ENCODE measurements at regions not wholly inside any gene's neighbourhood (a gene's known extent, or its start where the extent isn't known, plus 50 kb on each side); places are given as distances from the start of the nearest gene placed in this dataset.

- H3K23me2 ChIP-seq (ENCODE audit: insufficient read length, low read depth, low read length, poor library complexity, severe bottlenecking) = no peaks in the 10 kb centered on the region
- no peak overlapping the region for H2BK15ac ChIP-seq (ENCODE audit: low read depth, low read length)
- no peak overlapping the region for H2BK20ac ChIP-seq (ENCODE audit: low read depth, low read length, poor library complexity, severe bottlenecking)
- TF ChIP-seq CTCF (conservative IDR thresholded peaks at IDR 0.05) = no peak
- no peak overlapping the region for H3K4ac ChIP-seq (ENCODE audit: low read depth, low read length)
- H3K27ac Mint-ChIP-seq = no peak overlapping the region
- no peak overlapping the region for H2AK5ac ChIP-seq (ENCODE audit: insufficient read length, low read length)
- no peak overlapping the region for H3K4me2 ChIP-seq (ENCODE audit: insufficient read depth, insufficient read length, low read length)
- H3K36me3 Mint-ChIP-seq (ENCODE audit: insufficient read depth in 1 of 3, low read depth in 3 of 3) = no peaks in the 10 kb centered on the region
- H2BK12ac ChIP-seq (ENCODE audit: insufficient read length, low read depth, low read length) = no peak overlapping the region
- H3K18ac ChIP-seq (ENCODE audit: insufficient read length, low read depth, low read length) = no peak overlapping the region
- H3K14ac ChIP-seq (ENCODE audit: insufficient read depth, low read length) = no peak overlapping the region
- H3K27me3 ChIP-seq (ENCODE audit: insufficient read depth, low read length) = no peaks in the 10 kb centered on the region
- no peak overlapping the region for H3K4me3 Mint-ChIP-seq
- DNase-seq = no peak
- no peaks in the 10 kb centered on the region for H3K79me2 ChIP-seq (ENCODE audit: insufficient read depth, low read length)
- H3K9ac ChIP-seq (ENCODE audit: extremely low read depth, insufficient read length, low read length) = no peak overlapping the region
- no peaks in the 10 kb centered on the region for H3K27me3 Mint-ChIP-seq (ENCODE audit: low read depth)
- H4K5ac ChIP-seq (ENCODE audit: insufficient read length, low read depth, low read length) = no peak overlapping the region
- no peaks in the 10 kb centered on the region for H3K79me1 ChIP-seq (ENCODE audit: insufficient read depth, low read depth, low read length, poor library complexity, severe bottlenecking)
- no peak overlapping the region for H2AFZ ChIP-seq (ENCODE audit: low read length)
- no peak overlapping the region for H3T11ph ChIP-seq (ENCODE audit: low read length)
- H4K8ac ChIP-seq (replicated peaks; ENCODE audit: insufficient read length, low read depth, low read length) = no peak overlapping the region
- H3K9me3 Mint-ChIP-seq = no peaks in the 10 kb centered on the region
- peaks cover 0 to 5% of the 10 kb centered on the region in 2 experiments; a peak in 1 of 4 replicates for H3K4me1 Mint-ChIP-seq
- H3K27ac ChIP-seq (ENCODE audit: insufficient read length, low read depth, low read length) = no peak overlapping the region
- no peak overlapping the region for H2BK120ac ChIP-seq (ENCODE audit: low read depth, low read length, poor library complexity, severe bottlenecking)
- H4K91ac ChIP-seq (ENCODE audit: insufficient read length, low read depth, low read length) = no peak overlapping the region
- no peaks in the 10 kb centered on the region for H3K9me3 ChIP-seq (ENCODE audit: control insufficient read depth, low read depth, low read length)
- no peak overlapping the region for H2BK5ac ChIP-seq (ENCODE audit: insufficient read length, low read length)
- H3K4me1 ChIP-seq (ENCODE audit: insufficient read depth, low read length) = no peaks in the 10 kb centered on the region
- H3K23ac ChIP-seq (ENCODE audit: insufficient read length, low read depth, low read length) = no peak overlapping the region
- no peaks in the 10 kb centered on the region for H4K20me1 ChIP-seq (ENCODE audit: control insufficient read depth, insufficient read depth, insufficient read length)
- no CpG with 5 or more reads among the region's 3 CpGs for WGBS (ENCODE audit: extremely low coverage, insufficient read length, low lambda C conversion rate)
- H3K56ac ChIP-seq (ENCODE audit: insufficient read length, low read depth, low read length) = no peak overlapping the region
Measured at GRCh38 chr3:103950676-103951075, 1416.0 kb upstream of the ALCAM start.
